GM12873 (cell line): ENCODE measurements at regions not wholly inside any gene's neighbourhood (a gene's known extent, or its start where the extent isn't known, plus 50 kb on each side); places are given as distances from the start of the nearest gene placed in this dataset.

Source experiments
- CTCF ChIP-seq: IDR thresholded peaks from 2 replicates; pipeline ENCODE4 v1.5.1; 2012; ENCODE audit warnings: low read depth, mild to moderate bottlenecking, moderate library complexity, low read length, control low read depth; ENCODE audit not compliant: insufficient read depth; ENCODE audit errors: missing control alignments

GRCh38 chr5:76014005-76014404, 69.2 kb upstream of the SV2C start:
- TF ChIP-seq CTCF, result no peak

DNA sequence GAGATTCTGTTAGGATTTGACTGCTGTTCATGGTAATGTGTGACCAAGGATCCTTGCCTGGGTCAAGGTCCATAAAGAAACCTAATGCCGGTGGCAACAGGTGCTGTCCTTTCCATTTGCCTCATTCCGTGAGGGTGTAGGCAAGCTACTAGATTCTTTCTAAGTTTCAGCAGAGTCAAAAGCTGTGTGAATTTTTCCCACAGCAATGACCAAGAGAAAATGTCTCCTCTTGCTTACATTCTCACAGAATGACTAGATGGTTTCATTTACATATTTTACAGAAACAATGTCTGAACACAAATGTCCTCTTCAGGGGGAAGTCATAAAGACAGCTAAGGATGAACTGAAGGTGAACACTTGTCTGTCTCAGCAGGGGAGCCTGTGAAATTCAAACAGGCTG, 75.3 kb upstream of the SV2C start:
- TF ChIP-seq CTCF, result no peak

- no peak for TF ChIP-seq CTCF
Observed at GRCh38 chr5:76000582-76000981, 82.6 kb upstream of the SV2C start.

GRCh38 chr5:75993643-75994520, 89.3 kb upstream of the SV2C start:
- TF ChIP-seq CTCF, result no peak

DNA sequence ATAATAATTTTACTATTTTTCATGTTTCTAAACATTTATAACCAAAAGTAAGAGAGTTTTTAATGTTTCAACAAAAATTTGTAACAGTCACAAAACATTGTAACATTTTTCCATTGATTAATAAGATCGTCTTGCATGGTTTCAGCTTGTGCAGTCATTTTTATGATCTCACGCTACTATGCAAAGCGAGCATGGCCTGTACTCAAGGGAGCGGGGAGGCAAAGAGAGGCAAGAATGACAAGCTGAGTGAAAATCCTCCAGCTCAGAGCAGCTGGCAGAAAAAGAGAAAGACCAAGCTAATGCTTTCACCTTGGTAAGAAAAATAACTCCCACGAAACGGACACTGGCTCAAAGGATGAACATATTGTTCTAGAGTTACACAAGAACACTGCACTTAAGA, 90.0 kb upstream of the SV2C start:
- TF ChIP-seq CTCF, result no peak

DNA sequence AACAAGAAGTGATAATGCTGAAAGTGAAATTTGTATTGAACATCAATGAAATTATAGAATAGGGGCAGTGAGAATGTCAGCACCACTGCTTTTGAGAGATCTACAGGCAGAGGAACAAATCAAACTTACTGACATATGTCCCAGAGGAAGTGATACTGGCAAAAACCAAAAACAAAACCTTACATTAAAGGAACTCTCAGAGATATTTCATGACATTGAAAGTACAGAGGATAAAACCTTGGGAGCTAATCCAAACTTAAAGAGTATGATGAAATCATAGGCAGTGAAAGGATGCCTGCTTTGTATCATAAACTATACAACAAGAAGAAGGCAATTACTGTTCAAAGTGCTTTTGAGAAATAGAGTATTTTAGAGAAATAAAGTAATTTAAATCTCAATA, 90.4 kb upstream of the SV2C start:
- no peak for TF ChIP-seq CTCF

DNA sequence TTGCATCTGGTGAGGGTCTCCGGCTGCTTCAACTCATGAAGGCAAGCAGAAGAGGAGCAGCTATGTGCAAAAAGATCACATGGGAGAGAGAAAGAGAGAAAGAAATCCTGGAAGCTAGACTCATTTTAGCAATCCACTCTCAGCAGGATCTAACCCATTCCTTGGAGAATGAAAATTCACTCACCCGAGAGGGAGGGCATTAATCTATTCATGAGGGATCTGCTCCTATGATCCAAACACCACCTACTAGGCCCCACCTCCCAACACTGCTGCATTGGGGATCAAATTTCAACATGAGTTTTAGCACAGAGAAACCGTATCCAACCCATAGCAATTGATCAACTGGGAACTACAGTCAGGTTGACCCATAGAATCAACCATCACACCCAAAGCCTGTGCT, 98.1 kb upstream of the SV2C start:
- TF ChIP-seq CTCF, result no peak

DNA sequence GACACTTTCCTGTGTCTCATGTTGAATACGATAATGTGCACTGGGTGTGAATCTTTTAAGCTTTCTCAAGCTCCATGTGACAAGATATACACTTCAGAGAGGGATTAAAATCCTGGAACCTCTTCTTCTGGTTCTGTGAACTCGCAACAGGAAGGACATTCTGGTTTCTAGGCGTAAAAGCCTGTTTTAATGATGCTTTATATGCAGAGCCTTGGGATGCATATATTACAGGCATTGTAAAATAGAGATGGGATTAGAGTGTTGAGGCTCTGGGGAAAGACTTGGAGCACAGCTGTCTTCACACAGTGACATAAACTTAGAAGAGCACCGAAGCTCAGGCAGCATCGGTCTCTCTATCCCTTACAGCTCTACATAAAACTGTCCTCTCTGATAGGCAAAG, 107.7 kb upstream of the SV2C start:
- TF ChIP-seq CTCF, result no peak
